Nephron progenitor cell (in vitro differentiated cells): ENCODE measurements at regions not wholly inside any gene's neighbourhood (a gene's known extent, or its start where the extent isn't known, plus 50 kb on each side); places are given as distances from the start of the nearest gene placed in this dataset.

Source experiments
- DNase-seq: peaks from one replicate; pipeline ENCODE4 v3.0.0; 2021
- H3K27ac Mint-ChIP-seq: 2 replicates; pipeline ENCODE4 v1.8.0; 2021; ENCODE audit warnings: mild to moderate bottlenecking, moderate library complexity, mixed read lengths
- H3K27me3 Mint-ChIP-seq: 2 replicates; pipeline ENCODE4 v1.8.0; 2021; ENCODE audit warnings: mild to moderate bottlenecking, low read depth, mixed read lengths; ENCODE audit not compliant: poor library complexity
- H3K36me3 Mint-ChIP-seq: 2 replicates; pipeline ENCODE4 v1.8.0; 2021; ENCODE audit warnings: low read depth, mixed read lengths
- H3K4me1 Mint-ChIP-seq: 2 replicates; pipeline ENCODE4 v1.8.0; 2021; ENCODE audit warnings: mixed read lengths
- H3K4me3 Mint-ChIP-seq: 2 replicates; pipeline ENCODE4 v1.8.0; 2021; ENCODE audit warnings: mild to moderate bottlenecking, moderate library complexity, mixed read lengths
- H3K9me3 Mint-ChIP-seq: 2 replicates; pipeline ENCODE4 v1.8.0; 2021; ENCODE audit warnings: mild to moderate bottlenecking, moderate library complexity, mixed read lengths
- TF ChIP-seq, protein P1 (sequence below): fragments of 200-600 bp; sonication (generic); IDR thresholded peaks from 2 replicates; pipeline ENCODE4 v1.5.0; 2021; ENCODE audit warnings: antibody characterized with exemption

DNA sequence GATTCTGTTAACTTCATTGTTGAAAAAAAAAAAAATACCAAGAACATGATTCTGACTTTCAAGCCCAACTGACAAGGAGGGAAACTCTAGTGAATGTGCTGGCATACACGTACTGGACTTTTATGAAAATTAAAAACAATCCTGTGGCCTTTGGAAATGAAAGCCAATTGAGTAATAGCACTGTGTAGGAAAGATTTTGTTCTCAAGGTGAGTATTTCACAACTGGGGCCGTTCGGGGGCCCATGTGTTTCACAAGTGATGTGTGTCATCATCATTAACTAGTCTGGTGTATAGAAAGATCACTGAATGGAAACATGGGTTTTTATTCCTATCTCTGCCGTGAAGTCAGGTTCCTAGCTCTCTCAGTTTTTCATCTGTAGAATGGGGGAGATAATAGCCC, 605.0 kb upstream of the CLINT1 start:
- no peaks in the 10 kb centered on the region for H3K36me3 Mint-ChIP-seq
- no peaks in the 10 kb centered on the region for H3K9me3 Mint-ChIP-seq
- H3K27me3 Mint-ChIP-seq = peaks cover 20% of the 10 kb centered on the region
- no peak for DNase-seq
- no peak overlapping the region for H3K27ac Mint-ChIP-seq
- TF ChIP-seq, protein P1, sequence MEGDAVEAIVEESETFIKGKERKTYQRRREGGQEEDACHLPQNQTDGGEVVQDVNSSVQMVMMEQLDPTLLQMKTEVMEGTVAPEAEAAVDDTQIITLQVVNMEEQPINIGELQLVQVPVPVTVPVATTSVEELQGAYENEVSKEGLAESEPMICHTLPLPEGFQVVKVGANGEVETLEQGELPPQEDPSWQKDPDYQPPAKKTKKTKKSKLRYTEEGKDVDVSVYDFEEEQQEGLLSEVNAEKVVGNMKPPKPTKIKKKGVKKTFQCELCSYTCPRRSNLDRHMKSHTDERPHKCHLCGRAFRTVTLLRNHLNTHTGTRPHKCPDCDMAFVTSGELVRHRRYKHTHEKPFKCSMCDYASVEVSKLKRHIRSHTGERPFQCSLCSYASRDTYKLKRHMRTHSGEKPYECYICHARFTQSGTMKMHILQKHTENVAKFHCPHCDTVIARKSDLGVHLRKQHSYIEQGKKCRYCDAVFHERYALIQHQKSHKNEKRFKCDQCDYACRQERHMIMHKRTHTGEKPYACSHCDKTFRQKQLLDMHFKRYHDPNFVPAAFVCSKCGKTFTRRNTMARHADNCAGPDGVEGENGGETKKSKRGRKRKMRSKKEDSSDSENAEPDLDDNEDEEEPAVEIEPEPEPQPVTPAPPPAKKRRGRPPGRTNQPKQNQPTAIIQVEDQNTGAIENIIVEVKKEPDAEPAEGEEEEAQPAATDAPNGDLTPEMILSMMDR = no peak
- H3K4me1 Mint-ChIP-seq = no peaks in the 10 kb centered on the region
- no peak overlapping the region for H3K4me3 Mint-ChIP-seq

DNA sequence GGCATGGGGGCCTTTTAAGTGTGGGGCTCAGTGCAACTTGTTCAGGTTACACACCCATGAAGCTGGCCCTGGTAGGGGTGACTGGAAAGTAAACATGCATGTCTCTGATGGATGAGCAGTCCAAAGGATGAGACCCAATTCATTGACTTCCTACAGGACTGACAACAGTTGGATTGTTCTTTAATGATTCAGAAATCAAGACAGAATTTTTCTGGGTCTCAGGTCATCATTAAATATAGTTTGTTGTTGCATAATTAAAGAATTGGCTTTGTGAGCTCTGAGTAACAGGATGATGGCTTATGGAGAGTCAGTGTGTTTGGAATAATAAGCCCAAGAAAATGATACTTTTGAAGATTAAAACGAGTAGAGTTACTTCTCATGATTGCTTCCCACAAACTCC, 604.2 kb upstream of the CLINT1 start:
- Mint-ChIP-seq H3K27me3 (peaks cover 20% of the 10 kb centered on the region), H3K9me3 (no peaks in the 10 kb centered on the region), H3K36me3 (no peaks in the 10 kb centered on the region), H3K27ac (no peak overlapping the region), H3K4me1 (no peaks in the 10 kb centered on the region), H3K4me3 (no peak overlapping the region)
- DNase-seq = no peak
- TF ChIP-seq, protein P1 = no peak

GRCh38 chr5:158462349-158463114, 603.6 kb upstream of the CLINT1 start:
- Mint-ChIP-seq H3K36me3 (no peaks in the 10 kb centered on the region), H3K4me1 (no peaks in the 10 kb centered on the region), H3K27ac (no peak overlapping the region), H3K27me3 (peaks cover 18% of the 10 kb centered on the region), H3K9me3 (no peaks in the 10 kb centered on the region), H3K4me3 (no peak overlapping the region)
- TF ChIP-seq, protein P1 = no peak
- no peak for DNase-seq

GRCh38 chr5:158461240-158461854, 602.4 kb upstream of the CLINT1 start:
- Mint-ChIP-seq H3K9me3 (no peaks in the 10 kb centered on the region), H3K4me3 (no peak overlapping the region), H3K36me3 (no peaks in the 10 kb centered on the region), H3K27me3 (peaks cover 12% of the 10 kb centered on the region), H3K27ac (no peak overlapping the region), H3K4me1 (no peaks in the 10 kb centered on the region)
- no peak for DNase-seq
- TF ChIP-seq, protein P1 = no peak

- Mint-ChIP-seq H3K4me1 (no peaks in the 10 kb centered on the region), H3K27me3 (peaks cover 7% of the 10 kb centered on the region), H3K9me3 (no peaks in the 10 kb centered on the region), H3K27ac (no peak overlapping the region), H3K4me3 (no peak overlapping the region), H3K36me3 (no peaks in the 10 kb centered on the region)
- TF ChIP-seq, protein P1 = no peak
- DNase-seq = no peak
Observed at GRCh38 chr5:158458086-158458485, 599.1 kb upstream of the CLINT1 start.

DNA sequence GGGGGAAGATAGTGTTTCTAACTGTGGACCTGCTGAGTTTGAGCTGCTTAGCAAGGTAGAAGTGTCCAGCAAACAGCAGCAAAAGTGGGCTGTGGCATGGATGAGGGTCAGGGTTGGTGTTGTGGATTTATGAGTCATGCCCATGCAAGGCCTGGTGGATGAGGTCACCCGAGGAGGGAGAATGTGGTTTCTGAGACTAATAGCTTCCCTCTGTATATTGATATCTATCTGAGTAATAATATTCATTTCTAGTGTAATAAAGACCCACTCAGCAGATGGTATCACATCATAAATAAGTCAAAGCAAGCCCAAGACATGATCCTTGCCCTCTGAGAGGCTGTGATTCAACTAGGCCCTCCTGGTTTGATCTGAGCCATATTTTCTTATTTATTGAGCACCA, 597.8 kb upstream of the CLINT1 start:
- Mint-ChIP-seq H3K36me3 (no peaks in the 10 kb centered on the region), H3K27ac (no peak overlapping the region), H3K4me3 (no peak overlapping the region), H3K9me3 (no peaks in the 10 kb centered on the region), H3K27me3 (no peaks in the 10 kb centered on the region), H3K4me1 (peaks cover 13% of the 10 kb centered on the region)
- TF ChIP-seq, protein P1 = no peak
- no peak for DNase-seq
